Fibroblast of pulmonary artery (primary cell): ENCODE measurements at regions not wholly inside any gene's neighbourhood (a gene's known extent, or its start where the extent isn't known, plus 50 kb on each side); places are given as distances from the start of the nearest gene placed in this dataset.

Source experiments
- DNase-seq: peaks from one replicate; pipeline ENCODE4 v3.0.0-alpha.2; 2010; ENCODE audit warnings: low read depth
- H3K4me3 ChIP-seq: replicated peaks from 2 replicates; pipeline ENCODE4 v1.5.1; 2011; ENCODE audit warnings: low read depth, mild to moderate bottlenecking, control low read depth, low read length, moderate library complexity
- CTCF ChIP-seq: IDR thresholded peaks from 2 replicates; pipeline ENCODE4 v1.5.1; 2011; ENCODE audit warnings: mild to moderate bottlenecking, control low read depth, low read length, inconsistent platforms; ENCODE audit errors: missing control alignments

- TF ChIP-seq CTCF, result no peak
- no peak overlapping the region for H3K4me3 ChIP-seq
- DNase-seq, result no peak
Observed at GRCh38 chr2:103754530-103754929, 992.7 kb downstream of the TMEM182 start.

- DNase-seq, result no peak
- H3K4me3 ChIP-seq, result no peak overlapping the region
- no peak for TF ChIP-seq CTCF
Observed at GRCh38 chr2:103773884-103774283, 1012.1 kb downstream of the TMEM182 start.

- no peak overlapping the region for H3K4me3 ChIP-seq
- no peak for TF ChIP-seq CTCF
- no peak for DNase-seq
Observed at GRCh38 chr2:103780088-103780702, 1018.4 kb downstream of the TMEM182 start.

- no peak for DNase-seq
- no peak for TF ChIP-seq CTCF
Observed at GRCh38 chr2:103781313-103781712, 1019.5 kb downstream of the TMEM182 start.

GRCh38 chr2:103784261-103784660 lies 1022.4 kb downstream of the TMEM182 start:
- no peak overlapping the region for H3K4me3 ChIP-seq
- TF ChIP-seq CTCF, result no peak
- DNase-seq, result no peak

More at GRCh38 chr2:103781313-103781712, 1019.5 kb downstream of the TMEM182 start:
- H3K4me3 ChIP-seq, result no peak overlapping the region

- no peak for DNase-seq
- TF ChIP-seq CTCF, result no peak
- no peak overlapping the region for H3K4me3 ChIP-seq
Observed at GRCh38 chr2:103785432-103785831, 1023.6 kb downstream of the TMEM182 start.

- no peak for DNase-seq
- no peak overlapping the region for H3K4me3 ChIP-seq
- no peak for TF ChIP-seq CTCF
Observed at GRCh38 chr2:103785956-103786355, 1024.1 kb downstream of the TMEM182 start.
